Urinary bladder (tissue), 3 donors: ENCODE measurements at regions not wholly inside any gene's neighbourhood (a gene's known extent, or its start where the extent isn't known, plus 50 kb on each side); places are given as distances from the start of the nearest gene placed in this dataset.

Experiments
- DNase-seq: peaks from one replicate; pipeline ENCODE4 v3.0.0-alpha.2; 2015; ENCODE audit errors: extremely low spot score
- H3K27ac ChIP-seq: one replicate; pipeline ENCODE4 v1.5.1; 2013; ENCODE audit warnings: low read depth, mild to moderate bottlenecking, moderate library complexity
- H3K36me3 ChIP-seq: one replicate; pipeline ENCODE4 v1.6.1; 2013; ENCODE audit warnings: mild to moderate bottlenecking, moderate library complexity; ENCODE audit not compliant: insufficient read depth
- H3K4me1 ChIP-seq: one replicate; pipeline ENCODE4 v1.6.1; 2013; ENCODE audit warnings: mild to moderate bottlenecking, moderate library complexity; ENCODE audit not compliant: insufficient read depth
- H3K4me3 ChIP-seq: one replicate; pipeline ENCODE4 v1.5.1; 2013; ENCODE audit warnings: low read depth, low read length
- WGBS: extraction: QIAGEN DNeasy Blood & Tissue Kit; methylation state at CpG from one replicate; pipeline ENCODE4 v1.1.7; 2013; 5-methylcytosine and 5-hydroxymethylcytosine counted together
- donor health status: healthy with polysubstance abuse.
- donor health status: healthy.

GRCh38 chr16:64060631-64061030, 1061.2 kb downstream of the CDH11 start:
- DNase-seq: no peak
- H3K36me3 ChIP-seq: no peaks in the 10 kb centered on the region
- no peaks in the 10 kb centered on the region for H3K4me1 ChIP-seq
- no peak overlapping the region for H3K4me3 ChIP-seq
- no peak overlapping the region for H3K27ac ChIP-seq
- WGBS: 95% methylated on average over 3 of the region's 3 CpGs

GRCh38 chr16:64058685-64059084, 1063.2 kb downstream of the CDH11 start:
- DNase-seq: no peak
- Histone ChIP-seq H3K27ac (no peak overlapping the region), H3K36me3 (no peaks in the 10 kb centered on the region), H3K4me3 (no peak overlapping the region), H3K4me1 (no peaks in the 10 kb centered on the region)
- WGBS: 87% methylated on average over 3 of the region's 3 CpGs

GRCh38 chr16:64051824-64052223, 1070.0 kb downstream of the CDH11 start:
- Histone ChIP-seq H3K36me3 (no peaks in the 10 kb centered on the region), H3K4me3 (no peak overlapping the region), H3K4me1 (no peaks in the 10 kb centered on the region), H3K27ac (no peak overlapping the region)
- no peak for DNase-seq

GRCh38 chr16:64047878-64048277, 1074.0 kb downstream of the CDH11 start:
- WGBS: 55% methylated on average over 1 of the region's 1 CpG

GRCh38 chr16:64047207-64047606, 1074.7 kb downstream of the CDH11 start:
- H3K36me3 ChIP-seq: no peaks in the 10 kb centered on the region
- WGBS: 100% methylated on average over 1 of the region's 1 CpG
- no peak overlapping the region for H3K27ac ChIP-seq
- no peak for DNase-seq
- H3K4me1 ChIP-seq: no peaks in the 10 kb centered on the region
- H3K4me3 ChIP-seq: no peak overlapping the region

More at GRCh38 chr16:64047878-64048277, 1074.0 kb downstream of the CDH11 start:
- H3K4me3 ChIP-seq: no peak overlapping the region
- H3K36me3 ChIP-seq: no peaks in the 10 kb centered on the region
- no peak for DNase-seq
- no peak overlapping the region for H3K27ac ChIP-seq
- H3K4me1 ChIP-seq: no peaks in the 10 kb centered on the region

- Histone ChIP-seq H3K4me3 (no peak overlapping the region), H3K27ac (no peak overlapping the region), H3K4me1 (no peaks in the 10 kb centered on the region), H3K36me3 (no peaks in the 10 kb centered on the region)
- 83% methylated on average over 2 of the region's 2 CpGs for WGBS
- DNase-seq: no peak
These were observed 1086.5 kb downstream of the CDH11 start for GRCh38 chr16:64035337-64035736.

GRCh38 chr16:64019339-64019738, 1102.5 kb downstream of the CDH11 start:
- Histone ChIP-seq H3K4me3 (no peak overlapping the region), H3K4me1 (no peaks in the 10 kb centered on the region), H3K36me3 (no peaks in the 10 kb centered on the region), H3K27ac (no peak overlapping the region)
- WGBS: 84% methylated on average over 3 of the region's 3 CpGs
- no peak for DNase-seq

- H3K36me3 ChIP-seq: no peaks in the 10 kb centered on the region
- H3K27ac ChIP-seq: no peak overlapping the region
- 26% methylated on average over 1 of the region's 1 CpG for WGBS
- H3K4me3 ChIP-seq: no peak overlapping the region
- DNase-seq: no peak
- no peaks in the 10 kb centered on the region for H3K4me1 ChIP-seq
These were observed 1104.1 kb downstream of the CDH11 start for GRCh38 chr16:64017796-64018195.

- no peak overlapping the region for H3K27ac ChIP-seq
- H3K4me3 ChIP-seq: no peak overlapping the region
- no peak for DNase-seq
- no peaks in the 10 kb centered on the region for H3K36me3 ChIP-seq
- 66% methylated on average over 1 of the region's 1 CpG for WGBS
- H3K4me1 ChIP-seq: no peaks in the 10 kb centered on the region
These were observed 1108.0 kb downstream of the CDH11 start for GRCh38 chr16:64013856-64014255.

GRCh38 chr16:64012166-64012565, 1109.7 kb downstream of the CDH11 start:
- no peaks in the 10 kb centered on the region for H3K36me3 ChIP-seq
- H3K4me3 ChIP-seq: no peak overlapping the region
- 45% methylated on average over 2 of the region's 2 CpGs for WGBS
- H3K4me1 ChIP-seq: no peaks in the 10 kb centered on the region
- no peak for DNase-seq
- H3K27ac ChIP-seq: no peak overlapping the region

- no peak overlapping the region for H3K27ac ChIP-seq
- H3K4me3 ChIP-seq: no peak overlapping the region
- WGBS: 79% methylated on average over 2 of the region's 2 CpGs
- DNase-seq: no peak
- H3K36me3 ChIP-seq: no peaks in the 10 kb centered on the region
- H3K4me1 ChIP-seq: no peaks in the 10 kb centered on the region
These were observed 1110.2 kb downstream of the CDH11 start for GRCh38 chr16:64011650-64012049.

GRCh38 chr16:64008131-64008530, 1113.7 kb downstream of the CDH11 start:
- Histone ChIP-seq H3K4me3 (no peak overlapping the region), H3K4me1 (no peaks in the 10 kb centered on the region), H3K36me3 (no peaks in the 10 kb centered on the region), H3K27ac (no peak overlapping the region)
- no peak for DNase-seq
- 52% methylated on average over 2 of the region's 2 CpGs for WGBS

- Histone ChIP-seq H3K27ac (no peak overlapping the region), H3K4me1 (no peaks in the 10 kb centered on the region), H3K4me3 (no peak overlapping the region), H3K36me3 (no peaks in the 10 kb centered on the region)
- 79% methylated on average over 1 of the region's 1 CpG for WGBS
- DNase-seq: no peak
These were observed 1117.7 kb downstream of the CDH11 start for GRCh38 chr16:64004116-64004515.

GRCh38 chr16:63995025-63995424, 1126.8 kb downstream of the CDH11 start:
- Histone ChIP-seq H3K27ac (no peak overlapping the region), H3K4me1 (no peaks in the 10 kb centered on the region), H3K36me3 (no peaks in the 10 kb centered on the region), H3K4me3 (no peak overlapping the region)
- WGBS: 91% methylated on average over 8 of the region's 8 CpGs
- DNase-seq: no peak

- 74% methylated on average over 2 of the region's 2 CpGs for WGBS
These were observed 1138.5 kb downstream of the CDH11 start for GRCh38 chr16:63983401-63983800.

More at GRCh38 chr16:63983401-63983800, 1138.5 kb downstream of the CDH11 start:
- DNase-seq: peak; percentile 50
- no peaks in the 10 kb centered on the region for H3K36me3 ChIP-seq
- no peaks in the 10 kb centered on the region for H3K4me1 ChIP-seq
- no peak overlapping the region for H3K27ac ChIP-seq
- no peak overlapping the region for H3K4me3 ChIP-seq
